HG02763 (cell line): ENCODE measurements at regions not wholly inside any gene's neighbourhood (a gene's known extent, or its start where the extent isn't known, plus 50 kb on each side); places are given as distances from the start of the nearest gene placed in this dataset.
A peak's percentile ranks its signal among the peaks of the same experiment; 100 is the strongest.

ENCODE experiments used
- ATAC-seq: cut with Tn5 transposase; IDR thresholded peaks from one replicate; pipeline ENCODE4 v1.9.1; 2021; ENCODE audit warnings: mild to moderate bottlenecking, moderate library complexity; ENCODE audit not compliant: unreplicated experiment

- no peak for ATAC-seq
Measured at GRCh38 chr5:103433211-103433610, 129.4 kb downstream of the NUDT12 start.

GRCh38 chr5:103428923-103429322 is 133.7 kb downstream of the NUDT12 start:
- ATAC-seq: no peak

GRCh38 chr5:103428411-103428871 is 134.1 kb downstream of the NUDT12 start:
- ATAC-seq: no peak

- no peak for ATAC-seq
Measured at GRCh38 chr5:103427326-103427725, 135.3 kb downstream of the NUDT12 start.

- ATAC-seq: no peak
Measured at GRCh38 chr5:103425686-103426454, 136.7 kb downstream of the NUDT12 start.

GRCh38 chr5:103424453-103425205 is 138.0 kb downstream of the NUDT12 start:
- no peak for ATAC-seq

- no peak for ATAC-seq
Measured at GRCh38 chr5:103424026-103424425, 138.6 kb downstream of the NUDT12 start.

GRCh38 chr5:103422756-103423155 is 139.8 kb downstream of the NUDT12 start:
- ATAC-seq: no peak

GRCh38 chr5:103414604-103415003 is 148.0 kb downstream of the NUDT12 start:
- no peak for ATAC-seq

- no peak for ATAC-seq
Measured at GRCh38 chr5:103411711-103412110, 150.9 kb downstream of the NUDT12 start.

- peak; percentile 93 for ATAC-seq
Measured at GRCh38 chr5:103410172-103410571, 151.6 kb downstream of the MACIR start.

GRCh38 chr5:103409013-103409670 is 150.6 kb downstream of the MACIR start:
- ATAC-seq: no peak

- no peak for ATAC-seq
Measured at GRCh38 chr5:103408408-103408807, 149.8 kb downstream of the MACIR start.

GRCh38 chr5:103407402-103407801 is 148.8 kb downstream of the MACIR start:
- ATAC-seq: no peak

- no peak for ATAC-seq
Measured at GRCh38 chr5:103404483-103404882, 145.9 kb downstream of the MACIR start.

GRCh38 chr5:103402851-103403250 is 144.3 kb downstream of the MACIR start:
- ATAC-seq: no peak

GRCh38 chr5:103397739-103398581 is 139.4 kb downstream of the MACIR start:
- ATAC-seq: no peak

- ATAC-seq: no peak
Measured at GRCh38 chr5:103394676-103395075, 136.1 kb downstream of the MACIR start.

GRCh38 chr5:103393101-103393754 is 134.7 kb downstream of the MACIR start:
- ATAC-seq: no peak

GRCh38 chr5:103391659-103392058 is 133.1 kb downstream of the MACIR start:
- ATAC-seq: no peak
